NT2/D1 (cell line): ENCODE measurements at regions not wholly inside any gene's neighbourhood (a gene's known extent, or its start where the extent isn't known, plus 50 kb on each side); places are given as distances from the start of the nearest gene placed in this dataset.

ENCODE experiments used
- SUZ12 ChIP-seq: IDR thresholded peaks from 2 replicates; pipeline ENCODE4 v1.6.1; 2011; ENCODE audit not compliant: insufficient read length, insufficient read depth; ENCODE audit errors: extremely low read depth
- YY1 ChIP-seq: IDR thresholded peaks from 2 replicates; pipeline ENCODE4 v1.6.1; 2011; ENCODE audit not compliant: insufficient read length, insufficient read depth
- ZNF274 ChIP-seq: IDR thresholded peaks from 2 replicates; pipeline ENCODE4 v1.6.1; 2011; ENCODE audit warnings: mild to moderate bottlenecking, low read depth, low read length

GRCh38 chr16:55089600-55089999 lies 158.9 kb downstream of the IRX5 start:
- TF ChIP-seq YY1 (no peak), SUZ12 (no peak), ZNF274 (no peak)
